ENCODE measurements at regions not wholly inside any gene's neighbourhood (a gene's known extent, or its start where the extent isn't known, plus 50 kb on each side); places are given as distances from the start of the nearest gene placed in this dataset.

DNA sequence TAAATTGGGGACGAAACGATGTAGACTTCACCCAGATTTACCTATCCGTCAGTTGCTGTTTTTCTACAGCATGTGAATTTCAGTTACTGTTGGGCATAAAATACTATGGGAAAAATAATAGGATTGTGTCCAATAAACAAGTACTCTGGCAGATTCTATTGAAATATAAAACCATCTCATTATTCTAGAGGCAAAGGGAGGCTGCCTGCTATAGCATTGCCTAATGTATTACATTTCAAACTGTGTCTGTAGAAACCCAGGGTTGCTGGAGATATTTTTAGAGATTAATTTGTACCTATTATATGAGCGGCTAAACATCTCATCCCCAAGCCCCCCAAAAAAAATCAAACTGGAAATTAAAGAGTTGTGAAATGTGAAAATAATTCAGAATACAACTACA is 159.6 kb upstream of the IL12A start:
- no peak for DNase-seq
- TF ChIP-seq, protein P1, sequence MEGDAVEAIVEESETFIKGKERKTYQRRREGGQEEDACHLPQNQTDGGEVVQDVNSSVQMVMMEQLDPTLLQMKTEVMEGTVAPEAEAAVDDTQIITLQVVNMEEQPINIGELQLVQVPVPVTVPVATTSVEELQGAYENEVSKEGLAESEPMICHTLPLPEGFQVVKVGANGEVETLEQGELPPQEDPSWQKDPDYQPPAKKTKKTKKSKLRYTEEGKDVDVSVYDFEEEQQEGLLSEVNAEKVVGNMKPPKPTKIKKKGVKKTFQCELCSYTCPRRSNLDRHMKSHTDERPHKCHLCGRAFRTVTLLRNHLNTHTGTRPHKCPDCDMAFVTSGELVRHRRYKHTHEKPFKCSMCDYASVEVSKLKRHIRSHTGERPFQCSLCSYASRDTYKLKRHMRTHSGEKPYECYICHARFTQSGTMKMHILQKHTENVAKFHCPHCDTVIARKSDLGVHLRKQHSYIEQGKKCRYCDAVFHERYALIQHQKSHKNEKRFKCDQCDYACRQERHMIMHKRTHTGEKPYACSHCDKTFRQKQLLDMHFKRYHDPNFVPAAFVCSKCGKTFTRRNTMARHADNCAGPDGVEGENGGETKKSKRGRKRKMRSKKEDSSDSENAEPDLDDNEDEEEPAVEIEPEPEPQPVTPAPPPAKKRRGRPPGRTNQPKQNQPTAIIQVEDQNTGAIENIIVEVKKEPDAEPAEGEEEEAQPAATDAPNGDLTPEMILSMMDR (IDR thresholded peaks at IDR 0.05): no peak
- intact Hi-C loops (cut with DNase I): no loop called here
- peaks cover 31% of the 10 kb centered on the region for H3K4me1 ChIP-seq
- H3K9me3 ChIP-seq: no peaks in the 10 kb centered on the region
- no peaks in the 10 kb centered on the region for H3K36me3 ChIP-seq
- H3K27ac ChIP-seq: peak overlapping the region; percentile 22
- no peaks in the 10 kb centered on the region for H3K27me3 ChIP-seq (ENCODE audit: low read depth)
- no peak for ATAC-seq
- no peak overlapping the region for H3K4me3 ChIP-seq

DNA sequence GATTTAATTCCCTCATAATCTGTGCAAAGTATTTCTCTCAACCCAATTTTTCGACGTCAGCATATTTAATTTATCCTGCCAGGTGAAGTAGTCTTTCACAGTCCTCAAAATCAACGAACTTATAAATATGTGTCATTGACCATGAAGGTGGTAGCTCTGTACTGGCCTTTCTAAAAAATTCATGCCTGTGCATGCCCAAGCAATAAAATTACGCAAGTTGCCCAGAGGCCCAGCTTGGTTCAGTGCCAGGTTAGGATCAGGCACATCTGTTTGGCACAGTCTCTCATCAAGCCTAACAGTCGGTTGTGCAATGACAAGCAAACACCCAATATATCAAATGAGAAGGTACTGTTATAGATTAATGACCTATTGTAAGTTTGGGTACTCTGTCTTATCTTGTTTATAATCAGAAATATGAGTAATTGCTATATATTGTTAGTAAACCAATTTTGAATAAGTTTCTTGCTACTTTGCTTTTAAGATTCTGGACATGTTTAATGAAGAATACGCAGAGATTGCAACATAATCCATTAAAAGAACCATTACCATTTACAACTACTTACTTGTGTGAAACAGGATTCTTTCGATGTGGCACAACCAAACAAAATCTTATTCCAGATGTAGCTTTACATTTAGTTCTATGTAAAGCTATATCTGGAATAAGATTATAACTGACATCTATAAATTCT is 159.0 kb upstream of the IL12A start:
- TF ChIP-seq, protein P1 (IDR thresholded peaks at IDR 0.05): no peak
- H3K4me1 ChIP-seq: peaks cover 27% of the 10 kb centered on the region
- intact Hi-C loops (cut with DNase I): no loop called here
- H3K9me3 ChIP-seq: no peaks in the 10 kb centered on the region
- no peaks in the 10 kb centered on the region for H3K27me3 ChIP-seq (ENCODE audit: low read depth)
- no peak overlapping the region for H3K4me3 ChIP-seq
- DNase-seq (peak; percentile 58), ATAC-seq (peak; percentile 74 to 77)
- H3K27ac ChIP-seq: peak overlapping the region; percentile 22
- H3K36me3 ChIP-seq: no peaks in the 10 kb centered on the region

DNA sequence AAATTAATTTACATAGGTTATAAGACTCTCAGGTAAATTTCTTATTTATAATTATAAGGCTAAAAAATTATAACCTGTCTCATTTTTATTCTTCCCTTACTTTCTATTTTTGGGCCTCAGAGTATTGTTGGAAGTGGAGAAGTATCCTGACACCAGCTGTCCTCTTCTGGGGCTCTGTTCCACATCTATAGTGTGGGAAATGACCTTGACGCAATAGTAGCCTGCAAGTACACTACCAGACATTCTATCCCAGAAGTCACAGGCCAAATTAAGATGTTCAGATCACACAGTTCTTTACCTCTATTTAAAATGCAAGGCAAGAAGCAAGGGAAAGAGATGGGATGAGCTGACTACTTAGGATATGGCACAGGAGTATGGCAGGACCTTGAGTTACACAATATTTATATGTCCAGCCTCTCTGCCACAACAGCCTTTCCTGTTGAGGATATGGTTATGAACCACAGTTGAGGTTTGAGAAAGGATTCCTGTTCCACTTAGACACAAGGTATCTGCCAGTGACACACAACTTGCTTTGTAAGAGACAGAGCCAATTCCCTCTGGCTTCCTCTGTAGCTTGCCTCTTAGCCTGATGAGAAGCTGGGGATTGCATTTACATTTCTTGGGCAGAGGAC is 158.0 kb upstream of the IL12A start:
- intact Hi-C loops (cut with DNase I): no loop called here
- Histone ChIP-seq H3K36me3 (no peaks in the 10 kb centered on the region), H3K27me3 (ENCODE audit: low read depth) (no peaks in the 10 kb centered on the region), H3K4me1 (peaks cover 27% of the 10 kb centered on the region), H3K27ac (no peak overlapping the region), H3K9me3 (no peaks in the 10 kb centered on the region), H3K4me3 (no peak overlapping the region)
- DNase-seq (no peak), ATAC-seq (no peak)
- TF ChIP-seq, protein P1 (IDR thresholded peaks at IDR 0.05): no peak

DNA sequence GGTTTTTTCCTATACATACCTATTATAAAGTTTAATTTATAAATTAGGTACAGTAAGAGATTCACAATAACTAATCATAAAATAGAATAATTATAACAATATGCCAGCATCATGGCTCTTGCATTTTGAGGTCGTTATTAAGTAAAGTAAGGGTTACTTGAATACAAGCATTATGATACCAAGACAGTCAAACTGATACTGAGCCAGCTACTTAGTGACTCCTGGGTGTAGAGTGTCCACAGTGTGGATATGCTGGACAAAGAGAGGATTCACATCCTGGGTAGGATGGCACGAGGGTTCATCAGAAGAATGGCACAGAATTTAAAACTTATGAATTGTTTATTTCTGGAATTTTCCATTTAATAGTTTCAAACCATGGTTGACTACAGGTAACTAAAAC is 157.2 kb upstream of the IL12A start:
- Histone ChIP-seq H3K4me1 (peaks cover 28% of the 10 kb centered on the region), H3K36me3 (no peaks in the 10 kb centered on the region), H3K27ac (no peak overlapping the region), H3K4me3 (no peak overlapping the region), H3K27me3 (ENCODE audit: low read depth) (no peaks in the 10 kb centered on the region), H3K9me3 (no peaks in the 10 kb centered on the region)
- intact Hi-C loops (cut with DNase I): no loop called here
- ATAC-seq (no peak), DNase-seq (no peak)
- TF ChIP-seq, protein P1 (IDR thresholded peaks at IDR 0.05): no peak

DNA sequence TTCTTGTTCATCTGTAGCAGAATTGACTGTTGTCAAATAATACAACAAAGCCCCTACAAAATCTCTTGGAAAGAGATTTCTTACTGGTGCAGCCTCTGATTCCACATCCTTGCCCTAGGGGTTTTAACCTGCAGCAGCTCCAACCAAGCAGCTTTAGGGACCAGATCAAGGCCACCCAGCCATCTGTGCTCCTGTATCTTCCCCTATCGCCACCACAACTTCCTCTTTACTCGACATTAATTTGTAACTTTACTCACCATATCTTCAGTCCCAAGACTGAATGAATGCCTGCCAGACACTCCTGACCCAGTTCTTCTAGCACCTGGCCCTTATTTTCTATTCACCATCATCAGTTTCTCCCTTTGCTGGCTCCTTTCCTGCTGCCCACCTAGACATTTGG is 156.6 kb upstream of the IL12A start:
- TF ChIP-seq, protein P1 (IDR thresholded peaks at IDR 0.05): no peak
- Histone ChIP-seq H3K36me3 (no peaks in the 10 kb centered on the region), H3K4me1 (peaks cover 34% of the 10 kb centered on the region), H3K27ac (no peak overlapping the region), H3K9me3 (no peaks in the 10 kb centered on the region), H3K4me3 (no peak overlapping the region), H3K27me3 (ENCODE audit: low read depth) (no peaks in the 10 kb centered on the region)
- no peak for ATAC-seq
- no peak for DNase-seq
- intact Hi-C loops (cut with DNase I): no loop called here
